ENCODE measurements at regions not wholly inside any gene's neighbourhood (a gene's known extent, or its start where the extent isn't known, plus 50 kb on each side); places are given as distances from the start of the nearest gene placed in this dataset.

GRCh38 chr5:51892680-51893079 lies 509.4 kb downstream of the ISL1 start:
- WGBS, 2 donors, result 38 to 71% methylated on average over 1 of the region's 1 CpG
- Histone ChIP-seq H3K4me3 (no peak overlapping the region), H3K27ac (no peak overlapping the region), H3K36me3 (no peaks in the 10 kb centered on the region), H3K27me3 (no peaks in the 10 kb centered on the region), H3K4me1 (no peaks in the 10 kb centered on the region), H3K9me3 (no peaks in the 10 kb centered on the region)
- FAIRE-seq (no peak), DNase-seq (no peak), ATAC-seq (no peak)
- no peak for TF ChIP-seq CTCF (IDR thresholded peaks at IDR 0.05)
- intact Hi-C loops (cut with DNase I), result no loop called here

GRCh38 chr5:51895834-51896233 lies 512.6 kb downstream of the ISL1 start:
- intact Hi-C loops (cut with DNase I), result no loop called here
- no peak for TF ChIP-seq CTCF (IDR thresholded peaks at IDR 0.05)
- DNase-seq (no peak), FAIRE-seq (no peak), ATAC-seq (no peak)
- Histone ChIP-seq H3K4me1 (no peaks in the 10 kb centered on the region), H3K27ac (no peak overlapping the region), H3K36me3 (no peaks in the 10 kb centered on the region), H3K4me3 (no peak overlapping the region), H3K27me3 (no peaks in the 10 kb centered on the region), H3K9me3 (no peaks in the 10 kb centered on the region)

GRCh38 chr5:51902512-51902911 lies 519.3 kb downstream of the ISL1 start:
- FAIRE-seq (no peak), DNase-seq (no peak), ATAC-seq (no peak)
- H3K36me3 ChIP-seq, result no peaks in the 10 kb centered on the region
- no peaks in the 10 kb centered on the region for H3K9me3 ChIP-seq
- TF ChIP-seq CTCF (IDR thresholded peaks at IDR 0.05), result no peak
- H3K4me3 ChIP-seq, result no peak overlapping the region
- H3K4me1 ChIP-seq, result no peaks in the 10 kb centered on the region
- no peaks in the 10 kb centered on the region for H3K27me3 ChIP-seq
- intact Hi-C loops (cut with DNase I), result no loop called here
- no peak overlapping the region for H3K27ac ChIP-seq

DNA sequence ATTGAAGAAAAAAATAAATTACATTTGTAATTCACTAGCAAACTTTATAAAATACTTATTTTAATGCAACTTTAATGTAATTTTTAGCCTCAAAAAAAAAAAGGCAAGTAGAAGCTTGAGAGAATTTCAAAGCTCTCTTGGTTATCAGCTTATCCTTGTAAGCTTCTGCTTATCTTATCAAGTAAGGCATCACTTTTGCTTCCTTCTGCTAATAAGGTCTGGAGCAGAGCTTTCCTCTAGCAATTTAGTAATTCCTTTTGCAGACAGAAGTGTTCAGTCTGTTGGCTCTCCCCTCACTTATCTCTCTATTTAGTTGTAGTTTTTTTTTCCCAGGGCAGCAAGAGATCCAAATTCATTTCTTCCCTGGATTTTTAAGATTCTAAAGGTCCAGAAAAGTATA lies 525.0 kb downstream of the ISL1 start:
- no peak for FAIRE-seq
- intact Hi-C loops (cut with DNase I), result no loop called here
- H3K27me3 ChIP-seq, result no peaks in the 10 kb centered on the region
- no peaks in the 10 kb centered on the region for H3K9me3 ChIP-seq
- no peaks in the 10 kb centered on the region for H3K36me3 ChIP-seq
- no peaks in the 10 kb centered on the region for H3K4me1 ChIP-seq
- no peak for TF ChIP-seq CTCF (IDR thresholded peaks at IDR 0.05)
- ATAC-seq, result no peak
- no peak overlapping the region for H3K4me3 ChIP-seq
- DNase-seq, result no peak
- H3K27ac ChIP-seq, result no peak overlapping the region

- Histone ChIP-seq H3K4me1 (no peaks in the 10 kb centered on the region), H3K27ac (no peak overlapping the region), H3K36me3 (no peaks in the 10 kb centered on the region), H3K9me3 (no peaks in the 10 kb centered on the region), H3K4me3 (no peak overlapping the region), H3K27me3 (no peaks in the 10 kb centered on the region)
- no peak for FAIRE-seq
- TF ChIP-seq CTCF (IDR thresholded peaks at IDR 0.05), result no peak
- 53 to 66% methylated on average over 3 of the region's 3 CpGs for WGBS, 2 donors
- no peak for DNase-seq
- ATAC-seq, result no peak
- intact Hi-C loops (cut with DNase I), result no loop called here
Observed at GRCh38 chr5:51944500-51945125, 561.4 kb downstream of the ISL1 start.

Data from pancreas (tissue), 10 donors.